ENCODE measurements at regions not wholly inside any gene's neighbourhood (a gene's known extent, or its start where the extent isn't known, plus 50 kb on each side); places are given as distances from the start of the nearest gene placed in this dataset.

GRCh38 chr9:105132606-105133005, 111.8 kb upstream of the SLC44A1 start:
- peak; percentile 51 to 76 for DNase-seq (ENCODE audit: low read depth in 2 of 2)
- no peak overlapping the region for H3K4me3 ChIP-seq (replicated peaks in 1 of 2; ENCODE audit: low read depth in 2 of 2, low read length in 2 of 2)
- TF ChIP-seq CTCF (IDR thresholded peaks at IDR 0.05; ENCODE audit: low read depth, low read length) = no peak

- no peak for TF ChIP-seq CTCF (IDR thresholded peaks at IDR 0.05; ENCODE audit: low read depth, low read length)
- peak; percentile 55 to 59 for DNase-seq (ENCODE audit: low read depth in 2 of 2)
- H3K4me3 ChIP-seq (replicated peaks in 1 of 2; ENCODE audit: low read depth in 2 of 2, low read length in 2 of 2) = no peak overlapping the region
Observed at GRCh38 chr9:105138306-105138801, 106.1 kb upstream of the SLC44A1 start.

GRCh38 chr9:105141146-105141975, 103.1 kb upstream of the SLC44A1 start:
- DNase-seq (ENCODE audit: low read depth in 2 of 2) = peak in 1 of 2 donors; percentile 32
- H3K4me3 ChIP-seq (replicated peaks in 1 of 2; ENCODE audit: low read depth in 2 of 2, low read length in 2 of 2) = no peak overlapping the region
- TF ChIP-seq CTCF (IDR thresholded peaks at IDR 0.05; ENCODE audit: low read depth, low read length) = no peak

GRCh38 chr9:105141976-105142250, 102.5 kb upstream of the SLC44A1 start:
- H3K4me3 ChIP-seq (replicated peaks in 1 of 2; ENCODE audit: low read depth in 2 of 2, low read length in 2 of 2) = no peak overlapping the region
- DNase-seq (ENCODE audit: low read depth in 2 of 2) = no peak
- no peak for TF ChIP-seq CTCF (IDR thresholded peaks at IDR 0.05; ENCODE audit: low read depth, low read length)

GRCh38 chr9:105142406-105143135, 101.9 kb upstream of the SLC44A1 start:
- DNase-seq (ENCODE audit: low read depth in 2 of 2) = peak; percentile 53 to 61
- no peak overlapping the region for H3K4me3 ChIP-seq (replicated peaks in 1 of 2; ENCODE audit: low read depth in 2 of 2, low read length in 2 of 2)
- TF ChIP-seq CTCF (IDR thresholded peaks at IDR 0.05; ENCODE audit: low read depth, low read length) = no peak

- no peak for DNase-seq (ENCODE audit: low read depth in 2 of 2)
- H3K4me3 ChIP-seq (replicated peaks in 1 of 2; ENCODE audit: low read depth in 2 of 2, low read length in 2 of 2) = no peak overlapping the region
- TF ChIP-seq CTCF (IDR thresholded peaks at IDR 0.05; ENCODE audit: low read depth, low read length) = no peak
Observed at GRCh38 chr9:105143136-105143430, 101.4 kb upstream of the SLC44A1 start.
